ENCODE measurements at regions not wholly inside any gene's neighbourhood (a gene's known extent, or its start where the extent isn't known, plus 50 kb on each side); places are given as distances from the start of the nearest gene placed in this dataset.
A peak's percentile ranks its signal among the peaks of the same experiment; 100 is the strongest.
"Not testable (repeated sequence)": the region's sequence is repeated elsewhere in the genome, so short reads cannot be mapped to it uniquely, and the experiment has no call there.

- no peak overlapping the region for H3K4me3 ChIP-seq (ENCODE audit: low read depth, low read length)
- no peak for DNase-seq (ENCODE audit: low read depth)
- no peak for TF ChIP-seq MYC (IDR thresholded peaks at IDR 0.05; ENCODE audit: low read depth, low read length)
- TF ChIP-seq, protein P1, sequence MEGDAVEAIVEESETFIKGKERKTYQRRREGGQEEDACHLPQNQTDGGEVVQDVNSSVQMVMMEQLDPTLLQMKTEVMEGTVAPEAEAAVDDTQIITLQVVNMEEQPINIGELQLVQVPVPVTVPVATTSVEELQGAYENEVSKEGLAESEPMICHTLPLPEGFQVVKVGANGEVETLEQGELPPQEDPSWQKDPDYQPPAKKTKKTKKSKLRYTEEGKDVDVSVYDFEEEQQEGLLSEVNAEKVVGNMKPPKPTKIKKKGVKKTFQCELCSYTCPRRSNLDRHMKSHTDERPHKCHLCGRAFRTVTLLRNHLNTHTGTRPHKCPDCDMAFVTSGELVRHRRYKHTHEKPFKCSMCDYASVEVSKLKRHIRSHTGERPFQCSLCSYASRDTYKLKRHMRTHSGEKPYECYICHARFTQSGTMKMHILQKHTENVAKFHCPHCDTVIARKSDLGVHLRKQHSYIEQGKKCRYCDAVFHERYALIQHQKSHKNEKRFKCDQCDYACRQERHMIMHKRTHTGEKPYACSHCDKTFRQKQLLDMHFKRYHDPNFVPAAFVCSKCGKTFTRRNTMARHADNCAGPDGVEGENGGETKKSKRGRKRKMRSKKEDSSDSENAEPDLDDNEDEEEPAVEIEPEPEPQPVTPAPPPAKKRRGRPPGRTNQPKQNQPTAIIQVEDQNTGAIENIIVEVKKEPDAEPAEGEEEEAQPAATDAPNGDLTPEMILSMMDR (IDR thresholded peaks at IDR 0.05; ENCODE audit: low read depth, low read length): no peak
- TF ChIP-seq, protein P2, sequence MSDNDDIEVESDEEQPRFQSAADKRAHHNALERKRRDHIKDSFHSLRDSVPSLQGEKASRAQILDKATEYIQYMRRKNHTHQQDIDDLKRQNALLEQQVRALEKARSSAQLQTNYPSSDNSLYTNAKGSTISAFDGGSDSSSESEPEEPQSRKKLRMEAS (IDR thresholded peaks at IDR 0.05; ENCODE audit: low read depth, low read length): no peak
- no peak for TF ChIP-seq POLR2A (IDR thresholded peaks at IDR 0.05; ENCODE audit: extremely low read depth, insufficient read length)
Measured at GRCh38 chr13:21287331-21287907, 111.0 kb downstream of the MRPL57 start.

- no peak for DNase-seq (ENCODE audit: low read depth)
- TF ChIP-seq, protein P2 (IDR thresholded peaks at IDR 0.05; ENCODE audit: low read depth, low read length): no peak
- TF ChIP-seq, protein P1 (IDR thresholded peaks at IDR 0.05; ENCODE audit: low read depth, low read length): no peak
- TF ChIP-seq POLR2A (IDR thresholded peaks at IDR 0.05; ENCODE audit: extremely low read depth, insufficient read length) (no peak), MYC (IDR thresholded peaks at IDR 0.05; ENCODE audit: low read depth, low read length) (no peak)
- no peak overlapping the region for H3K4me3 ChIP-seq (ENCODE audit: low read depth, low read length)
Measured at GRCh38 chr13:21289475-21289874, 113.0 kb downstream of the MRPL57 start.

DNA sequence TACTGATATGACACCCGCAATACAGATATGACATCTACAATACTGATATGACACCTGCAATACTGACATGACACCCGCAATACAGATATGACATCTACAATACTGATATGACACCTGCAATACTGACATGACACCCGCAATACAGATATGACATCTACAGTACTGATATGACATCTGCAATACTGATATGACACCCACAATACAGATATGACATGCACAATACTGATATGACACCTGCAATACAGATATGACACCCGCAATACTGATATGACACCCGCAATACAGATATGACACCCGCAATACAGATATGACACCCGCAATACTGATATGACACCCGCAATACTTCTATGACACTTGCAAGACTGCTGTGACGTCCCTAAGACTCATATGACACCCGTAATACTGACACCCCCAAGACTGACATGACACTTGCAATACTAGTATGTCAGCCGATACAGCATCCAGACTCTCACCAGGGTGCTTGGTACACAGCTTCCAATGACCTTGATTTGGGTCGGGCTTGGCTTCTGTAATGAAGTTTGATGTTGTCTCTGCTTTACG, 114.1 kb downstream of the MRPL57 start:
- not testable (repeated sequence) for DNase-seq (ENCODE audit: low read depth); H3K4me3 ChIP-seq (ENCODE audit: low read depth, low read length)

DNA sequence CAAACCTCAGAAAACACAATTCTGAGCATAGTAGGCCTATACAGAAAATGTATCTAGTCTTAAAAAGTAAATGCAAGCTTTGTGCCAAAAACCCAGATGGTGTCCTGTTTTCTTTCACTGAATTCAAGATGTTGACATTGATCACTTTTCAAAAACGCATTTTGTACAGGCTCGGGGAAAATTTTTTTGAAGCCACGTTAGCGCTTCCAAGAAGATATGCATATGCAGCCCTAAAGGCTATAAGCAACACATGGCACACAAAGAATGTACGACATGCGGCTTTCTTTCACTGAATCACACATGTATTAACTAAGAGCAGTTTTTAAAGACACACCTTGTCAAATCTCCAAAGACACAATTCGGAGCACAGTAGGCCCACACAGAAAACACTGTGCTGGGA, 115.4 kb downstream of the MRPL57 start:
- TF ChIP-seq, protein P2 (IDR thresholded peaks at IDR 0.05; ENCODE audit: low read depth, low read length): no peak
- TF ChIP-seq MYC (IDR thresholded peaks at IDR 0.05; ENCODE audit: low read depth, low read length): no peak
- TF ChIP-seq, protein P1 (IDR thresholded peaks at IDR 0.05; ENCODE audit: low read depth, low read length): no peak
- TF ChIP-seq POLR2A (IDR thresholded peaks at IDR 0.05; ENCODE audit: extremely low read depth, insufficient read length): no peak
- no peak for DNase-seq (ENCODE audit: low read depth)
- no peak overlapping the region for H3K4me3 ChIP-seq (ENCODE audit: low read depth, low read length)

GRCh38 chr13:21296991-21297390, 120.5 kb downstream of the MRPL57 start:
- TF ChIP-seq, protein P1 (IDR thresholded peaks at IDR 0.05; ENCODE audit: low read depth, low read length): peak; percentile 42
- not testable (repeated sequence) for H3K4me3 ChIP-seq (ENCODE audit: low read depth, low read length)
- DNase-seq (ENCODE audit: low read depth): peak; percentile 62

DNA sequence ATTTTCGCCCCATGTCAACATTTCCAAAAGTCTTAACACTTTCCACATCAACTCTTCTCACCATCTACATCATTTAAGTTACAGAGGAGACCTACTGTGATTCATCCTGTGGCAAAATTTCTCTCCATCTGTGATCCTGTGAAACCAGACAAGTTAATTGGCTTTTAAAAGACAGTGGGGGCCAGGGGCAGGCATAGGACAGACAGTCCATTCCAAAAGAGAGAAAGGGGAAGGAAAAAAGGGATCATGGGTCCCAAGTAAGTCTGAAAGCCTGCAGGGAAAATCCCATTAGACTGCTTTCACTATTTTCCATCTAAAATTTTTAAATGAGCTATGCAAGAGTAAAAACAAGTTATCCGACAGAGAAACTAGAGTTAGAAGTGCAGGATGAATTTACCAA, 121.0 kb downstream of the MRPL57 start:
- TF ChIP-seq, protein P1 (IDR thresholded peaks at IDR 0.05; ENCODE audit: low read depth, low read length): no peak
- TF ChIP-seq MYC (IDR thresholded peaks at IDR 0.05; ENCODE audit: low read depth, low read length) (no peak), POLR2A (IDR thresholded peaks at IDR 0.05; ENCODE audit: extremely low read depth, insufficient read length) (no peak)
- TF ChIP-seq, protein P2 (IDR thresholded peaks at IDR 0.05; ENCODE audit: low read depth, low read length): no peak
- peak; percentile 37 for DNase-seq (ENCODE audit: low read depth)
- peak overlapping the region; percentile 54 for H3K4me3 ChIP-seq (ENCODE audit: low read depth, low read length)

Data from NB4 (cell line).